Astrocyte (in vitro differentiated cells and primary cell): ENCODE measurements at regions not wholly inside any gene's neighbourhood (a gene's known extent, or its start where the extent isn't known, plus 50 kb on each side); places are given as distances from the start of the nearest gene placed in this dataset.

Experiments
- DNase-seq: peaks from one replicate; pipeline ENCODE4 v3.0.0-alpha.2; 2010; ENCODE audit warnings: low read depth
- FAIRE-seq: peaks from 2 replicates; lab custom pipeline; 2011; peaks lifted over from hg19 to GRCh38; lab: Jason Lieb, UNC
- H2AFZ ChIP-seq: 2 replicates; pipeline ENCODE4 v1.6.0; 2012; ENCODE audit warnings: low read depth, low read length, inconsistent platforms
- H3K27ac ChIP-seq: 2 replicates; pipeline ENCODE4 v1.5.1; 2011; ENCODE audit warnings: low read depth, low read length, inconsistent platforms
- H3K27me3 ChIP-seq: 2 replicates; pipeline ENCODE4 v1.6.0; 2011; ENCODE audit warnings: low read length, inconsistent platforms; ENCODE audit not compliant: insufficient read depth
- H3K36me3 ChIP-seq: 2 replicates; pipeline ENCODE4 v1.5.1; 2011; ENCODE audit warnings: low read length, inconsistent platforms; ENCODE audit not compliant: insufficient read depth
- H3K4me1 ChIP-seq: 2 replicates; pipeline ENCODE4 v1.5.1; 2011; ENCODE audit warnings: low read length, inconsistent platforms; ENCODE audit not compliant: insufficient read depth
- H3K4me2 ChIP-seq: 2 replicates; pipeline ENCODE4 v1.6.0; 2012; ENCODE audit warnings: low read length, inconsistent platforms
- H3K4me3 ChIP-seq: 2 replicates; pipeline ENCODE4 v1.5.1; 2011; ENCODE audit warnings: low read depth, mild to moderate bottlenecking, low read length, inconsistent platforms; ENCODE audit not compliant: insufficient read depth
- H3K79me2 ChIP-seq: 2 replicates; pipeline ENCODE4 v1.6.0; 2012; ENCODE audit warnings: mild to moderate bottlenecking, low read length, inconsistent platforms; ENCODE audit not compliant: insufficient read depth
- H3K9ac ChIP-seq: 2 replicates; pipeline ENCODE4 v1.6.0; 2012; ENCODE audit warnings: mild to moderate bottlenecking, low read length, inconsistent platforms
- H3K9me3 ChIP-seq: 2 replicates; pipeline ENCODE4 v1.5.1; 2012; ENCODE audit warnings: low read depth, mild to moderate bottlenecking, low read length, inconsistent platforms; ENCODE audit not compliant: insufficient read depth
- H4K20me1 ChIP-seq: 2 replicates; pipeline ENCODE4 v1.6.0; 2012; ENCODE audit warnings: low read length, inconsistent platforms; ENCODE audit not compliant: insufficient read depth
- H3K27ac Mint-ChIP-seq: one replicate; pipeline ENCODE4 v1.8.0; 2021; ENCODE audit warnings: mild to moderate bottlenecking, mixed read lengths; ENCODE audit not compliant: unreplicated experiment
- H3K27me3 Mint-ChIP-seq: one replicate; pipeline ENCODE4 v1.8.0; 2021; ENCODE audit warnings: low read depth, mixed read lengths; ENCODE audit not compliant: unreplicated experiment
- H3K36me3 Mint-ChIP-seq: one replicate; pipeline ENCODE4 v1.8.0; 2021; ENCODE audit warnings: low read depth, mixed read lengths; ENCODE audit not compliant: unreplicated experiment
- H3K4me1 Mint-ChIP-seq: one replicate; pipeline ENCODE4 v1.8.0; 2021; ENCODE audit warnings: low read depth, mixed read lengths; ENCODE audit not compliant: unreplicated experiment
- H3K4me3 Mint-ChIP-seq: one replicate; pipeline ENCODE4 v1.8.0; 2021; ENCODE audit warnings: mild to moderate bottlenecking, moderate library complexity, mixed read lengths; ENCODE audit not compliant: unreplicated experiment
- H3K9me3 Mint-ChIP-seq: one replicate; pipeline ENCODE4 v1.8.0; 2021; ENCODE audit warnings: mild to moderate bottlenecking, mixed read lengths; ENCODE audit not compliant: unreplicated experiment
- EZH2 ChIP-seq: IDR thresholded peaks from 2 replicates; pipeline ENCODE4 v1.6.1; 2012; ENCODE audit warnings: mild to moderate bottlenecking, low read length, inconsistent platforms; ENCODE audit not compliant: insufficient read depth
- TF ChIP-seq, protein P1 (sequence below): IDR thresholded peaks from 2 replicates; pipeline ENCODE4 v1.5.1; 2011; ENCODE audit warnings: low read depth, mild to moderate bottlenecking, inconsistent platforms, low read length, moderate library complexity; ENCODE audit not compliant: insufficient read depth

DNA sequence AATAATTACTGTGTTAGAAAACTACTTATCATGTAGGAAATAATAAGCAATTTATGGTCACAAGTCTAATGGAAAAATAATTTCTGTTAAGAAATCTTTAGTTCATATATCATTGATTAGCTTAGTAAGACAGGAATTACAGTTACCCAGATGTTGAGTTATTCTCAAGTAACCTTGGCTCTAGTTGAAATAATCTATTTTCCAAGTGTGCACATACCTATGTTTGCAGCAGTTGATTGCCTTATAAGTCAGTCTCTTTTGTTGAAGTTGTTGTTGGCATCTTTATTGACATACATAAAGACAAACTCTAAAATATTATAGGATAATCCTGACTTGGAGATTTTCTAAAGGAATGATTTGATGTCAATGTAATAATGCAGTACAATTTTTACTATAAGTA, 511.4 kb upstream of the KLF12 start:
- Mint-ChIP-seq H3K4me1 (peaks cover 4% of the 10 kb centered on the region), H3K4me3 (no peak overlapping the region), H3K36me3 (no peaks in the 10 kb centered on the region), H3K27ac (no peak overlapping the region), H3K27me3 (no peaks in the 10 kb centered on the region), H3K9me3 (no peaks in the 10 kb centered on the region)
- Histone ChIP-seq H3K4me1 (no peaks in the 10 kb centered on the region), H4K20me1 (no peaks in the 10 kb centered on the region), H3K27me3 (no peaks in the 10 kb centered on the region), H3K9ac (no peak overlapping the region), H3K27ac (no peak overlapping the region), H3K36me3 (no peaks in the 10 kb centered on the region), H3K9me3 (no peaks in the 10 kb centered on the region), H3K79me2 (no peaks in the 10 kb centered on the region), H2AFZ (no peak overlapping the region), H3K4me3 (no peak overlapping the region), H3K4me2 (no peak overlapping the region)
- FAIRE-seq (no peak), DNase-seq (no peak)
- no peak for TF ChIP-seq EZH2
- TF ChIP-seq, protein P1, sequence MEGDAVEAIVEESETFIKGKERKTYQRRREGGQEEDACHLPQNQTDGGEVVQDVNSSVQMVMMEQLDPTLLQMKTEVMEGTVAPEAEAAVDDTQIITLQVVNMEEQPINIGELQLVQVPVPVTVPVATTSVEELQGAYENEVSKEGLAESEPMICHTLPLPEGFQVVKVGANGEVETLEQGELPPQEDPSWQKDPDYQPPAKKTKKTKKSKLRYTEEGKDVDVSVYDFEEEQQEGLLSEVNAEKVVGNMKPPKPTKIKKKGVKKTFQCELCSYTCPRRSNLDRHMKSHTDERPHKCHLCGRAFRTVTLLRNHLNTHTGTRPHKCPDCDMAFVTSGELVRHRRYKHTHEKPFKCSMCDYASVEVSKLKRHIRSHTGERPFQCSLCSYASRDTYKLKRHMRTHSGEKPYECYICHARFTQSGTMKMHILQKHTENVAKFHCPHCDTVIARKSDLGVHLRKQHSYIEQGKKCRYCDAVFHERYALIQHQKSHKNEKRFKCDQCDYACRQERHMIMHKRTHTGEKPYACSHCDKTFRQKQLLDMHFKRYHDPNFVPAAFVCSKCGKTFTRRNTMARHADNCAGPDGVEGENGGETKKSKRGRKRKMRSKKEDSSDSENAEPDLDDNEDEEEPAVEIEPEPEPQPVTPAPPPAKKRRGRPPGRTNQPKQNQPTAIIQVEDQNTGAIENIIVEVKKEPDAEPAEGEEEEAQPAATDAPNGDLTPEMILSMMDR = no peak

DNA sequence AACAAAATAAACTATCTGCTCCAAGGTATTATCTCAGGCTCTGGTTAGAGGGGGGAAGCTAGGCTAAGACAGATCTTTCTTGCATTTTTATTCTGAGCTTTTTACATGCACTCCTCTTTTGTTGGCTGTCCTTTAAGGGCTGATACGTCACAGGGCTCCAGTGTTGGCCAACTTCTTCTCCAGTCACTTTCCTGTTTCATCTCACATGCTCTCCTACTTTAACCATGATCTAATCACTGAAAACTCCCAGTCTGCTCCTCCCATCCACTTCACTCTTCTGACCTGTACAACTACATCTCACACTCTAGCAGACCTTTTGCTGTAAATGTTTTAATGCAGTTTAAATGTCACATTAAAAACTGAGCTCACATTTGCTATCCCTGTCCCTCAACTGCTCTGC, 510.0 kb upstream of the KLF12 start:
- Mint-ChIP-seq H3K4me3 (no peak overlapping the region), H3K27ac (no peak overlapping the region), H3K36me3 (no peaks in the 10 kb centered on the region), H3K27me3 (no peaks in the 10 kb centered on the region), H3K4me1 (peaks cover 4% of the 10 kb centered on the region), H3K9me3 (no peaks in the 10 kb centered on the region)
- Histone ChIP-seq H3K36me3 (no peaks in the 10 kb centered on the region), H3K4me3 (no peak overlapping the region), H4K20me1 (no peaks in the 10 kb centered on the region), H3K27ac (no peak overlapping the region), H3K9me3 (no peaks in the 10 kb centered on the region), H2AFZ (no peak overlapping the region), H3K27me3 (no peaks in the 10 kb centered on the region), H3K4me1 (no peaks in the 10 kb centered on the region), H3K79me2 (no peaks in the 10 kb centered on the region), H3K9ac (no peak overlapping the region), H3K4me2 (no peak overlapping the region)
- FAIRE-seq (no peak), DNase-seq (peak; percentile 54)
- TF ChIP-seq, protein P1 = no peak
- no peak for TF ChIP-seq EZH2

DNA sequence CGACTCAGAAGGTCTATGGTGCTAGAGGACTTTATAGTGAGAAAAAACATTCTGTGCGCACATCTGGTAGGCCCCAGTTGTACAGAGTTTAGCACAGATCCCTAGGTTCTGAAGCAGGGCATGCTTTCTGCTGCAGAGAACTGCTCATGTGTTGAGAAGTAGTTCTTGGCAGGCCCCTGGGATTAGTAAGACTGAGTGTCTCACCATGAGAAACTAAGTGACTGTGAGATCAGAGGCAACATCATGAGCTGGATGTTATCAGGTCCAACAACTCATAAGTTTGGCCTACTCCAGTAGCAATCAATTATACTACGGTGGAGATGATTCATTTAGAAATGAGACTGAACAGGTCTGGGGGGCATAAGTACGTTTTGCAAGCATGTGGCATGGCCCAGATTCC, 507.4 kb upstream of the KLF12 start:
- Mint-ChIP-seq H3K9me3 (no peaks in the 10 kb centered on the region), H3K4me1 (peaks cover 4% of the 10 kb centered on the region), H3K4me3 (no peak overlapping the region), H3K36me3 (no peaks in the 10 kb centered on the region), H3K27ac (no peak overlapping the region), H3K27me3 (no peaks in the 10 kb centered on the region)
- TF ChIP-seq EZH2 = no peak
- TF ChIP-seq, protein P1 = no peak
- no peaks in the 10 kb centered on the region for H3K79me2 ChIP-seq
- no peak overlapping the region for H3K4me3 ChIP-seq
- H3K4me2 ChIP-seq = no peak overlapping the region
- H3K9ac ChIP-seq = no peak overlapping the region
- peak; percentile 52 for FAIRE-seq
- H3K4me1 ChIP-seq = no peaks in the 10 kb centered on the region
- no peaks in the 10 kb centered on the region for H4K20me1 ChIP-seq
- H3K36me3 ChIP-seq = no peaks in the 10 kb centered on the region
- H3K9me3 ChIP-seq = no peaks in the 10 kb centered on the region
- peak; percentile 80 for DNase-seq
- H2AFZ ChIP-seq = no peak overlapping the region
- no peak overlapping the region for H3K27ac ChIP-seq
- H3K27me3 ChIP-seq = no peaks in the 10 kb centered on the region
